Stomach (tissue), 4 donors: ENCODE measurements at regions not wholly inside any gene's neighbourhood (a gene's known extent, or its start where the extent isn't known, plus 50 kb on each side); places are given as distances from the start of the nearest gene placed in this dataset.

Source experiments
- CTCF ChIP-seq, 7 experiments: fragments of 450-650 bp in 4 of 7; fragments of 200-600 bp in 3 of 7; sonication (generic) in 3 of 7; IDR thresholded peaks; one replicate each; pipeline ENCODE4 v1.5.1; 2016 to 2019; ENCODE audit warnings: antibody characterized with exemption in 7 of 7, control low read depth in 2 of 7, mild to moderate bottlenecking in 1 of 7
- EP300 ChIP-seq: sonication (generic); formaldehyde crosslinking; IDR thresholded peaks from one replicate; pipeline ENCODE4 v1.6.1; 2017; ENCODE audit warnings: antibody characterized with exemption

- TF ChIP-seq CTCF (IDR thresholded peaks at IDR 0.05) (peak in 1 of 7 experiments; percentile 10), EP300 (no peak)
Observed at GRCh38 chr17:5793157-5793556, 208.8 kb upstream of the NLRP1 start.
